ENCODE measurements at regions not wholly inside any gene's neighbourhood (a gene's known extent, or its start where the extent isn't known, plus 50 kb on each side); places are given as distances from the start of the nearest gene placed in this dataset.
"Not testable (repeated sequence)": the region's sequence is repeated elsewhere in the genome, so short reads cannot be mapped to it uniquely, and the experiment has no call there.

GRCh38 chr16:17936766-17937402 lies 399.7 kb downstream of the NPIPA8 start:
- DNase-seq, result peak; percentile 84

- no peak for DNase-seq
These were observed 406.3 kb downstream of the NPIPA8 start for GRCh38 chr16:17930280-17930679.

GRCh38 chr16:17926866-17927399 lies 409.6 kb downstream of the NPIPA8 start:
- no peak for DNase-seq

GRCh38 chr16:17926461-17926860 lies 410.1 kb downstream of the NPIPA8 start:
- DNase-seq, result no peak

GRCh38 chr16:17925761-17926160 lies 410.8 kb downstream of the NPIPA8 start:
- no peak for DNase-seq

GRCh38 chr16:17921357-17921978 lies 415.1 kb downstream of the NPIPA8 start:
- no peak for DNase-seq

- DNase-seq, result no peak
These were observed 419.1 kb downstream of the NPIPA8 start for GRCh38 chr16:17917316-17918019.

GRCh38 chr16:17915791-17916190 lies 420.7 kb downstream of the NPIPA8 start:
- no peak for DNase-seq

- DNase-seq, result no peak
These were observed 422.4 kb downstream of the NPIPA8 start for GRCh38 chr16:17914168-17914567.

- DNase-seq, result not testable (repeated sequence)
These were observed 425.0 kb downstream of the NPIPA8 start for GRCh38 chr16:17911578-17911977.

- not testable (repeated sequence) for DNase-seq
These were observed 429.9 kb downstream of the NPIPA8 start for GRCh38 chr16:17906626-17907025.

GRCh38 chr16:17901309-17901708 lies 430.5 kb upstream of the XYLT1 start:
- no peak for DNase-seq

- no peak for DNase-seq
These were observed 428.4 kb upstream of the XYLT1 start for GRCh38 chr16:17899141-17899540.

GRCh38 chr16:17887963-17888362 lies 417.2 kb upstream of the XYLT1 start:
- no peak for DNase-seq

GRCh38 chr16:17885659-17886207 lies 415.0 kb upstream of the XYLT1 start:
- no peak for DNase-seq

GRCh38 chr16:17877821-17878360 lies 407.1 kb upstream of the XYLT1 start:
- DNase-seq, result no peak

GRCh38 chr16:17866996-17867395 lies 396.2 kb upstream of the XYLT1 start:
- DNase-seq, result no peak

- no peak for DNase-seq
These were observed 391.3 kb upstream of the XYLT1 start for GRCh38 chr16:17861981-17862479.

GRCh38 chr16:17858061-17858460 lies 387.3 kb upstream of the XYLT1 start:
- no peak for DNase-seq

GRCh38 chr16:17853958-17854357 lies 383.2 kb upstream of the XYLT1 start:
- no peak for DNase-seq

GRCh38 chr16:17852977-17853702 lies 382.4 kb upstream of the XYLT1 start:
- no peak for DNase-seq

GRCh38 chr16:17850581-17851250 lies 380.0 kb upstream of the XYLT1 start:
- DNase-seq, result peak; percentile 61
